NCI-H146 (cell line): ENCODE measurements at regions not wholly inside any gene's neighbourhood (a gene's known extent, or its start where the extent isn't known, plus 50 kb on each side); places are given as distances from the start of the nearest gene placed in this dataset.
"Not testable (repeated sequence)": the region's sequence is repeated elsewhere in the genome, so short reads cannot be mapped to it uniquely, and the experiment has no call there.

Experiments
- DNase-seq: peaks from one replicate; lab custom pipeline; 2025; lab: John Stamatoyannopoulos, UW

- no peak for DNase-seq
These were observed 1402.1 kb upstream of the ACO1 start for GRCh38 chr9:30982301-30982700.

- DNase-seq, result no peak
These were observed 1388.3 kb upstream of the ACO1 start for GRCh38 chr9:30995956-30996738.

- DNase-seq, result no peak
These were observed 1387.7 kb upstream of the ACO1 start for GRCh38 chr9:30996761-30997160.

GRCh38 chr9:30997291-30997690 is 1387.2 kb upstream of the ACO1 start:
- DNase-seq, result no peak

GRCh38 chr9:31005086-31005665 is 1379.3 kb upstream of the ACO1 start:
- DNase-seq, result no peak

- DNase-seq, result no peak
These were observed 1371.1 kb upstream of the ACO1 start for GRCh38 chr9:31013371-31013770.

- DNase-seq, result peak; percentile 95
These were observed 1360.6 kb upstream of the ACO1 start for GRCh38 chr9:31023847-31024246.

- no peak for DNase-seq
These were observed 1356.8 kb upstream of the ACO1 start for GRCh38 chr9:31027678-31028077.

GRCh38 chr9:31028137-31028536 is 1356.3 kb upstream of the ACO1 start:
- no peak for DNase-seq

GRCh38 chr9:31030741-31031202 is 1353.7 kb upstream of the ACO1 start:
- peak; percentile 94 for DNase-seq

GRCh38 chr9:31032206-31032605 is 1352.2 kb upstream of the ACO1 start:
- DNase-seq, result peak; percentile 73

GRCh38 chr9:31034311-31034710 is 1350.1 kb upstream of the ACO1 start:
- peak; percentile 100 for DNase-seq

- DNase-seq, result no peak
These were observed 1343.9 kb upstream of the ACO1 start for GRCh38 chr9:31040564-31040963.

GRCh38 chr9:31045810-31046209 is 1338.6 kb upstream of the ACO1 start:
- no peak for DNase-seq

GRCh38 chr9:31061592-31061991 is 1322.9 kb upstream of the ACO1 start:
- not testable (repeated sequence) for DNase-seq

GRCh38 chr9:31065691-31066090 is 1318.8 kb upstream of the ACO1 start:
- DNase-seq, result no peak

GRCh38 chr9:31067418-31067817 is 1317.0 kb upstream of the ACO1 start:
- DNase-seq, result peak; percentile 26

- DNase-seq, result no peak
These were observed 1312.7 kb upstream of the ACO1 start for GRCh38 chr9:31071606-31072286.

- no peak for DNase-seq
These were observed 1306.3 kb upstream of the ACO1 start for GRCh38 chr9:31078175-31078574.

GRCh38 chr9:31084350-31084749 is 1300.1 kb upstream of the ACO1 start:
- no peak for DNase-seq

GRCh38 chr9:31089549-31090221 is 1294.8 kb upstream of the ACO1 start:
- no peak for DNase-seq

GRCh38 chr9:31100311-31100710 is 1284.1 kb upstream of the ACO1 start:
- DNase-seq, result no peak

- no peak for DNase-seq
These were observed 1280.6 kb upstream of the ACO1 start for GRCh38 chr9:31103836-31104235.
